DMS114 treated with DMSO at 0.1 percent for 48 hours (cell line): ENCODE measurements at regions not wholly inside any gene's neighbourhood (a gene's known extent, or its start where the extent isn't known, plus 50 kb on each side); places are given as distances from the start of the nearest gene placed in this dataset.

Experiments
- DNase-seq: peaks from one replicate; lab custom pipeline; 2025; ENCODE audit not compliant: unreplicated experiment; lab: John Stamatoyannopoulos, UW

DNA sequence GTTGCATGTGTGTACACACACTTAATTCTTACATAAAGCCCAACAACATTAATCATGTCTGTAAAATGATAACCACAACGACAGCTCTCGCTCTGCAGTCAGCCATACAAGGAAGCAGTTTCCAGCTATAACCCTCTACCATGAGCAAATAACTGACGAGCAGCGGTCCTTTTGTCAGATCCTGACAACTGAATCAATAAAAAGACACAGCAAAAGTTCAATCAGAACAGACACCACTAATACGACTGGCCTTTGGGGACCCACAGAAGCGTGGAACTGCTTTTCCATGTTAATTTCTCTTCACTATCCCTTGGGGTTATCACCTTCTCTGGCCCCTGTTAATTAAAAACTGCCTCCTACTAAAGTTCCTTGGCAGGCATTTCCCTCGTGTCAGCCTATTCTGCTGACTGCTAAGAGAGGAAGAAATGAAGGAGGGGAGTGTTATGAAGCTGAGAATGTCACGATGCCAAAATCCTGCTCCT, 722.8 kb upstream of the GRAMD2B start:
- DNase-seq, result peak; percentile 95

DNA sequence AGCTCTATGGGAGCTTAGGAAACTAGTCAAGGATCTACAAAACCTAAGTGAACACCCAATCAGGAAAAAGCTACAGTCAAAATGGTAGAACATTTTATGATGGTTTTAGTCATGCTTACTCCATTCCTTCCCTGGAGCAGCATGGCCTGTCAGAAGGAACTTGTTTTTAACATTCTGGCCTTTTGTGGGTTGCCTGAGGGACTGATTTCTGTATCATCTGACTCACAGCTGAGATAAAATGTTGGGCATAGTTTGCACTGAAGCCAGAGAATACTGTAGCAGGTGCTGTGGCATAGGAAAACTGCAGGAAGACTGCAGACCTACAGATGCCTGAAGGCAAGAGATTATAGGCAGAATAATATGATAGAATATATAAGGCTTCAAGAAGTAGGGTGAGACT, 719.6 kb upstream of the GRAMD2B start:
- no peak for DNase-seq

DNA sequence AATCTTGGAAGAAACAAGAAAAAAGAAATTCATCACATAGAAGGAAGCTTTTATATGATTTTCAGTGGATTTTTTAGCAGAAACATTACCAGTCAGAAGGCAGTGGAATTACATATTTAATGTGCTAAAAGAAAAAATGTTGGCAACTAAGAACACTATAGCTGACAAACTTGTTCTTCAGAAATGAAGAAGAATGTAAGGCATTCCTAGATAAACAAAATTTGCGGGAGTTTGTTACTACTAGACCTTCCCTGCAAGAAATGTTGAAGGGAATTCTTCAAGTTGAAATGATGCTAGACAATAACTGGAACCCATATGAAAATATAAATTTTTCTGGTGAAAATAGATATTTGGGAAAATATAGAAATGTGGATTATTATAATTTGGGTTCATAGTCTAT, 718.3 kb upstream of the GRAMD2B start:
- DNase-seq, result no peak

DNA sequence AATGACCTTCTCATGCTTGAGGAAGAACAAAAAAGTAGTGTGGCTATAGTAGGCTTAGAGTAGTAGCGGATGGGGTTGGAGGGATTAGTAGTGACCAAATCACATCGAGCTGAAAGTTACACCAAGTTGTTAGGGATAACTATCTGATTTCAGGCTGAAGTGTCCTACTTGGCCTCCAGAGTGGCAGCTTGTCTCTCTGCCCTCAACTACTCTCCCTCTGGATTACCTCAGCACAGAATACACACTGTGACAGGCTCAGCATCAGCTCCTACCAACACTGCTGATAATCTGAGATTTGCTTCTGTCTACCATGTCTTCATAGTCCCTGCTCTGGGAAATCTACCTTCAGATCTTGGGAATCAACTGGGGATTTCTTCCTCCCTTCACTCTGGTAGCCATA, 714.6 kb upstream of the GRAMD2B start:
- no peak for DNase-seq

DNA sequence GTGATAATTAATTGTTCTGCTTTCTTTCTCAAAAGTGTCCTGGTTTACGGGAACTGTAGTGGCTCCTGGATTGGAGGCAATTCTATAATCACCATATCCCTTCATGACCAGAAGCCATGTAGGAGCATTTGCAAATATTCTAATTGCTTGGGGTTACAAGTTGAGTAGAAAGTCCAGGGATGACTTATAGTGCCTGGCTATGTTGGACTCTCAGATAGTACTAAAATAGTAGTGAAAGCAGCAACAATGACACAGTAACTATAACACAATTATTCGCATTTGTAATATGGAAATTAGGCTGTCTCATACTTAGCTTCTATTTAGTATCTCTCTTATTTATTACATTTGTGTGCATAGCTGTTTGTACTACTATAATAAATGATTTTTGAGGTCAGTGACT, 712.5 kb upstream of the GRAMD2B start:
- no peak for DNase-seq

DNA sequence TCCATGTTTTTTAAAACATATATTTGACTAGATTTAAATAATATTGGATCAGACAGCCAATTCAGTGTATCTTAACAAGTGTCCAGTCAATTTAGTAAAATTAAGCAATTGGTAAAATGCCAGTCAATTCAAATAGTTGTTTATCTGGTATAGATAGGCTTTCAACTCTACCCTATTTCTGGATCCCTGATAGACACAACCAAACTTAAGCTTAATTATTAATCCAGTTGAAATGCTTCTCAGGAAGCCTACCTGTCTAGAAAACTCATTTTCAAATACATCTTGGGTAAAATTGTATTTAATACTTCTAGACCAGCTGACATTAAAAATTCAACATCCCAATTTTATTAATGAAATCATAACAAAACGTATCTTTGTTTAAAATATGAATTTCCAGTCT, 710.8 kb upstream of the GRAMD2B start:
- DNase-seq, result no peak

DNA sequence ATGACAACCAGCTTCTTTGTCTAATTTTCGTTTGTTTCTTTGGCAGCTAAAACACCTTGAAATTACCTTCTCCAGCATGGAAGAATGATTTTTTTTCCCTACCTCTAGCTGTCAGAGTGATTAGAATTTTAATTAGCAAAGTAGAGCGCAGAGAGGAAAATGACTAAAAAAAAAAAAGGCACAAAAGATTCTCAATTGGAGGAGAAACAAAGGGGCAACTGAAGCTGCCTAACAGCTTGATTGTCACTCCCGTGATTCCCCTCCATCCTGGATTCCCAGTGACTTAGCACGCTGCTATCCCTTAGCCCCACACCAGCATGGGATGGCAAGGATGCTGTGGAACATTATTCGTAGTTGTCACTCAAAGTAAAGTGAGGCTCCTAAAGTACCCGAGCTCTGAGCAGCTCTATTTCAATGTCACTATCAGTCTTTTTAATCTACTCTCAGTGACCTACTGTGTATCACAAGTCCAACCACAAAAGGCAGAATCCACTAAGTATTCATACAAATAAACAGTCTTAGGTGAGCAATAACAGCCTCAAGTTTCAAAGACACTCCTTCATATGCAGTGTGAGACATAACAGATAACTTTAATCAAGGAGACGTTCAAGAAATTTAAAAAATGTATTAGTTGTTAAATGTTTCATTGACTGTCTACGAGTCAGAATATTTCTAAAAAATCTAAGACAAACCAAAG, 710.0 kb upstream of the GRAMD2B start:
- no peak for DNase-seq

DNA sequence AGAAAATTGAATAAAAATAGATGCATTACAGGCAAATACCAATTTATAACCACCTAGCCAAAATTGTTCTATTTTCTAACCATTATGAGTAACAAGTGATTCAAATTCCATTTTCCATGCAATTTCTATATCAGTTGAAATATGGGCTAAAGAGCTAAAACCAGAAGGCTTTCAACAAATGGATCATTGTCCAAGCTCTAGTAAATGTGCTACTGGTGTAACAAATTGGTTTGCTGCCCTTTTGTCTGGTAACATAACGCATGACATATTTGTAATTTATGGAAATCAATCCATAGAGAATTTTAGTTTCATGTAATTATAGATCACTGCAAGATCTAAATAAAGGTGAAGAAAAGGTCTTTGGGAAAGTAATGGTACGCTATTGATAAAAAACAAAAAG, 708.0 kb upstream of the GRAMD2B start:
- DNase-seq, result peak; percentile 72

DNA sequence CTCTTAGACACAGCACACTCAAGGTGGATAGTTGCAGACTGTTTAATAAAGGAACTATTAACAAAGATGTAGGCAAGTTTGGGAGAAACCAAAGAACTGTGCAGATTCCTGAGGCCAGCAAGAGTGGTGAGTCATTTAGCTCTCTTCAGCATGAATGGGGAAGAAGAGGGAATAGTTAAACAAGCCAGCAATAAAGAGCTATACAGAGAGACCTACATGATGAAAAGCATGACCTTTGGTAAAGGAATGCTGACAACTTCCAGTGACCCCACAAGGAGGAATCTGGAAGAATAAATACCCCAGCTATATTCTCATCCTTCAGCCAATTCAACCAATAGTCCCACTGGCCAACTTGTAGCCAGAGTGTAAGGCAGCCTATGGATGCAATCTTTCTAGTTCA, 706.0 kb upstream of the GRAMD2B start:
- DNase-seq, result peak; percentile 74

DNA sequence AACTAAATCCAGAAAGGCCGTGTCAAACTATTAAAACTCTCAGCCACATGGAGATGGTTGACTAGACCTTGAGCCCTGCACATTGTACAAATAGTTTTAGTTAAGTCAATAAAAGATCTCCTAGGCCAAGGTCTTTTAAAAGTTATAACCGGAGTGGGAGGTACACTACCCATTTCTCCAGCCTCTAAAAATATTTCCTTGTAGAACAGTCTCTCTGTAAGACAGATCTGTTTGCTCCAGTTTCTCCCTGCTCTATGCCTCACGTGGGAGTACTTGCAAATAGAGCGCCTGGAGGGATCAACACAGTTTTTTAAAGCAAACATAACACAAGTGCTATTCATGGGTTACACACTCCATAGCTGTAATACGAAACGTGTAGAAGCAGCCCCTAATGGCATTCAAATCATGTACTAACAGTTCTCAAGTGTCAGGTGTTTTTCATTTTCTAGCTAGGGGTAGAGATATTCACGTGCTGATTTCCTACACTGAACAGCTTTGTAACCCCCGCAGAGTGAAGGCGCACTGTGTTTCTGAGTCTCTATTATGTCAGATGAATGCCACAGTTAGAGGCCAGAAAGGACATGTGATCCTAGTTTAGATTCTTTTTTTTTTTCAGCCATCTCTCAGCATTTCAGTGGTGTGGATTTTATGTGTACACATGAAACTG, 703.4 kb upstream of the GRAMD2B start:
- DNase-seq, result peak; percentile 65

DNA sequence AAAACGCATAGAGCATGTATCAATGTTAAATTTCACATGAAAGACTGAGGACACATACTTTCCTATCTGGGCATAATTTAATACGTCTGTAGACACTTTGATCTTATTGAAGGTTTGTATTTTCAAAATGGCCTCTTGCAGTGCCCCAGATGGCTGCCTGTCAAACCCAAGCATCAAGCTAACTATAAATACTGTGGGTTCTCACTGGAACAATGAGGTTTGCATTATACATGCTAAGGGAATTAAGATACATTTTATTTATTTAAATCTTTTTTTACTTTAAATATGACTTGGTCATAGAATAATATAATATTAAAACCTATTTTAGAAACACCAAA, 702.9 kb upstream of the GRAMD2B start:
- DNase-seq, result no peak

DNA sequence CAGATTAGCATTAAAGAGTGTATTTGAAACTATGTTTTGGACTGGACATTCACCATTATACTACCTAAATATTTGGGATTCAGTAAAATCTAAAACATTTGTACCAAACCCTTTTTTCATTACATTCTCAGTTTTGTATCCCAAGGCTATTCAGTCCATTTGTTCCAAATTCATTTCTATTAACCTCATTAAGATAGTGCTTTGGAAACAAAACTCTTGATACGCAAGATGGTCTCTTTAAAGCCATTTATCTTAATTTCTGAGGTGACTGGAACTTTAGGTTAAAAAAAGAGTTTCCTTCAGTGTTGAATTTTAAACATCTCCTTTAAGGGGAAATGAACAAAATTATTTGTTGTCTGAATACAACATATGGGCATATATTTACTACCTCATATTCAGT, 702.5 kb upstream of the GRAMD2B start:
- no peak for DNase-seq

DNA sequence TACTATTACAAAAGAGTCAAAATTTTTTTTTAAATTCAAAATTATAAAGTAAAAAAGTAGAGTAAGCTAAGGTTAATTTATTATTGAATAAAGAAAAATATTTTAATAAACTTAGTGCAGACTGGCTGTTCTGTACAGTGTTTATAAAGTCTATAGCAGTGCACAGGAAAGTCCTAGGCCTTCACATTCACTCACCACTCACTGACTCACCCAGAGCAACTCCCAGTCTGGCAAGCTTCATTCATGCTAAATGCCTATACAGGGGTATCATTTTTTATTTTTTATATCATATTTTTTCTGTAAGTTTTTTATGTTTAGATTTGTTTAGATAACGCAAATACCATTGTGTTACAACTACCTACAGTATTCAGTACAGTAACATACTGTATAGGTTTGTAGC, 700.7 kb upstream of the GRAMD2B start:
- DNase-seq, result no peak

DNA sequence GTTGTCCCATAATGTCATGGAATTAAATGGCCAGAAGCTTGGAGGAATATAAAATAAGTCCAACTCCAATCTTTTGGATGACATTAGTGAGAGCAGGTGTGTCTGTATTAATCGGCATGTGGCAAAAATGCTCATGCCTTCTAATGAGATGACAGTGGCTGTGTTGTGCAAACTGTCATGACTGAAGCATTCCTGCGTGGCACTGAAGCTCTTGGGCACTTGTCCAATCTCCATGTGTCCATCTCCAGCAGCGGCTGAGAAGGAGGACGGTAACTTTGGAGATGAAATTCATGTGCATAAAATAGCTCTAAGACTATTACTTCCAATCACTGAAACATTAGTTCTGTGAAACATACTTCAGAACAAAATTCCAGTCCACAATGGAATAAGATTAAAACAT, 697.5 kb upstream of the GRAMD2B start:
- DNase-seq, result peak; percentile 64

DNA sequence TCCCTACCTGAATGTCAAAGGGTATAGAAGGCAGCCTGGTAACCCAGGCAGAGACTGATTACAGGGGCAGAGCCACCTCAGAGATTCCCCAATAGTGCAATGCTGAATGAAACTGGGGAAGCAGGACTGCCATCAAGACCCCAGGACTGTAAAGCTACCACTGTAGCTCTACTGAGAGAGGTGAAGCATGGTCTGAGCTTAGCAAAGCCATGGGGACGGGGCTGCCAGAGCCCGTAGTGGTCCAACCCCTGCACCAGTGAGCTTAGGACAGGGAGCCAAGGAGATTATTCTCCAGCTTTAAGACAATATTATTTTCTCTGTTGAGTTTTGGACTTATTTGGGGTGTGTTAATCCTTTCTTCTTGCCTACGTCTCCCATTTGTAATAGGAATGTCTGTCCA, 679.3 kb upstream of the GRAMD2B start:
- no peak for DNase-seq

DNA sequence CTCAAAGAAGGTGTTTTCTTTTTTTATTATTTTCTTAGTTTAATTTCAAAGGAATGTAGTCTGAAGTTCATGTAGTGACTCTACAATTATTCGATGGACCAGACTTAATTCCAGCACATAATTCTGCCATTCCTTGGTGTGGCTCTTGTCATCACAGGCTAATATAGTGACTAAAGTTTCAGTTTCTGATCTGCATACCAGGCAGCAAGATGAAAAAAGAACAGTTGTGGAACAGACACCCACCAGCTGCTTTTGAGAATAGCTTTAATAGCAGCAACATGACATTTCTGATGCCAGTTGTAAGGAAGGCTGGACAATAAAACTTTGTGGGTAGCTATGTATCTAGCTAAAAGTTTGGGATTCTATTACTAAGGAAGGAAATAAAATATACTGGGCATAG, 676.3 kb upstream of the GRAMD2B start:
- no peak for DNase-seq

DNA sequence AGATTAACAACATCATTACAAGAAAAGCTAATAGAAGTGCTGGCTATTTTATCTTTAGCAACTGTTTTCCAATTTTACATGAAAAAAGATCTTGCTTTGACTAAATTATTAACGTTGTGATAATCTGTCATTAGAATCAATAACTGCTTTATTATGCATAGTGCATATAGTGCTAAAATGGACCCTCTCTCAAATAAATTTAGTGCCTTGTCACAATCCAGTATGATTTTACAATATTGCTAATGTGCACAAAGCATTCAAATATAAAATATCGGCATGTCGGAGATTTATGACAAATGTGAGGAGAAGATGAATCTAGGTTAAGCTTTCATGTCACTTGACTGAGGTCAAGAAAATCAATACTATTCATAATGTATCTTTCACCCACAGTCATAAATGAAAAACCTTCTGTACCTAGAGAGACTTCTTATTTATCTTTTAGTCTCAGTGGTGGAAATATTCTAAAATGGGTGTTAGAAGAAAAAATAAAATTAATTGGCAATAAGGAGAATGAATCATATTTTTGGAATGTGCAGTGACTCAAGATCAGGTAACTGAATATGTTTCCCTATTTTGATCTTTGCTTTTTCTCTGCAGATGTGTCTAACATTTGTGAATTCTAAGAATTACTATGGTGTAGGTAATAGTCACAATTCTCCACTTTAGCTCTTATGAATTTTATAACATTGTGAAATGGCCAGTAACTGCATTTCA, 672.9 kb upstream of the GRAMD2B start:
- no peak for DNase-seq

DNA sequence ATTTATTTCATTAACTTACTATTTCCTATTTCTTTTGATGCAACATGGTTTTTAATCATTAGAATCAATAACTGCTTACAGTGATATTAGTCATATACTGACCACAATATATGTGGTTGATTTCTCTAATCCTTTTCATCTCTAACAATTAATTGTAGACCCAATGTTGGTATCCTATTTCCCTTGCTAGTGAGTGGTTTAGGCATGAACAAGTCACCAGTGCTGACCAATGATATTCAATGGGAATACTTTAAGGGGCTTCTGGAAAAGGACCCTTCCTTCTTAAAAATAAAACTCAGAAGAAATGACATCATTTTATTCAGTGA, 672.4 kb upstream of the GRAMD2B start:
- DNase-seq, result no peak

DNA sequence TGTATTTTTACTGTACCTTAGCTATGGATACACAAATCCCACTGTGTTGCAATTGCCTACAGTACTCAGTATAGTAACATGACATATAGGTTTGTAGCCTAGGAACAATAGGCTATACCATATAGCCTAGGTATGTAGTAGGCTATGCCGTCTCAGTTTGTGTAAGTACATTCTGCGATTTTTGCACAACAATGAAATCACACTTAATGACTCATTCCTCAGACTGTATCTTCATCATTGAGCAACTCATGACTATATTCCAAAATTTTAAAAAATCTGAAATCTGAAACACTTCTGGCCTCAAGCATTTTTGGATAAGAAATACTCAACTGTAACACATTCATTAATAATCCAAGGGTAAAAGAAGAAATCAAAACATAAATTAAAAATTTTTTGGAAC, 666.8 kb upstream of the GRAMD2B start:
- DNase-seq, result no peak

DNA sequence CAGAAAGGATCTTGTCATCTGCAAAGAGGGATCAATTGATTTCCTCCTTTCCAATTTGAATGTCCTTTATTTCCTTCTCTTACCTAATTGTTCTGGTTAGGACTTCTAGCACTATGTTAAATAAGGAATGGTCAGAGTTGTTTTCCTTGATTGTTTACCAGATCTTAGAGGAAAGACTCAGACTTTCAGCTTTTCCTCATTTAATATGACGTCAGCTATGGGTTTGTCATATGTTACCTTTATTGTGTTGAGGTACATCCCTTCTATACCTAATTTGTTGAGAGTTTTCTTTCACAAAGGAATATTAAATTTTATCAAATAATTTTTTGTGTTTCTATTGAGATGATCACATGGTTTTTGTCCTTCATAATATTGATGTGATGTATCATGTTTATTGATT, 656.5 kb upstream of the GRAMD2B start:
- DNase-seq, result no peak

DNA sequence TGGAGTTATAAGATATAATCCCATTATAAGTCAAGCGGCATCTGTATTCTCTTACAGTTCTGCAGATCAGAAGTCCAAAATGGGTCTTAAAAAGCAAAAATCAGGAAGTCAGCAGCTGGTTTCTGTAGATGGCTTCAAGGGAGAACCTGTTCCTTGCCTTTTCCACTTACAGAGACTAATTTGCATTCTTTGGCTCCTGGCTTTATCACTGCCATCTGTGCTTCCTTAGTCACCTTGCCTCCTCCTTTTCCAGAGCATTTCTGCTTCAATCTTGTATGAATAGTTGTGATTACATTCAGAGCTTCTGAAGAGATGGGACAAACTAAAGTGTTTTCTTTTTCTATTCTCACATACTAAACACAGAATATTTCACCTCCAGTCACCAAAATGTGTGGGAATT, 647.3 kb upstream of the GRAMD2B start:
- no peak for DNase-seq

DNA sequence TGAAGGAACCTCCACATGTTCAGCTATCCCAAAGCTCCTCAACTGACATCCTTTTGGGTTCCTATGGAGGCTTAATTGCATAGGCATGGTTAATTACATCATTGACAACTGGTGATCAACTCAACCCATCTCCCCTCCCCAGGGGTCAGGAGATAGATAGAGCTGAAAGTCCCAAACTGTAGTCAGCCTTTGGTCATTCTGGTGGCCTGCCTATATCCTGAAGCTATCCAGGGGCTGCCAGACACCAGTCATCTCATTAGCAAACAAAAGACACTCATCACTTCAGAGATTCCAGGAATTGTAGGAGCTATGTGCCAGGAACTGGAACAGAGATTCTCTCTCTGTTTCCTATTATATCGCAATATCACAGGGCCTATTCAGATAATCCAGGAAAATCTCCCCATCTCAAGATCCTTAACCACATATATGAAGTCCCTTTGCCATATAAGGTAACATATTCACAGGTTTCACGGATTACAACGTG, 646.5 kb upstream of the GRAMD2B start:
- no peak for DNase-seq
